ENCODE measurements at regions not wholly inside any gene's neighbourhood (a gene's known extent, or its start where the extent isn't known, plus 50 kb on each side); places are given as distances from the start of the nearest gene placed in this dataset.

GRCh38 chr1:78792756-78793155 is 143.1 kb downstream of the IFI44 start:
- H3K27ac ChIP-seq = no peak overlapping the region
- TF ChIP-seq, protein P1, sequence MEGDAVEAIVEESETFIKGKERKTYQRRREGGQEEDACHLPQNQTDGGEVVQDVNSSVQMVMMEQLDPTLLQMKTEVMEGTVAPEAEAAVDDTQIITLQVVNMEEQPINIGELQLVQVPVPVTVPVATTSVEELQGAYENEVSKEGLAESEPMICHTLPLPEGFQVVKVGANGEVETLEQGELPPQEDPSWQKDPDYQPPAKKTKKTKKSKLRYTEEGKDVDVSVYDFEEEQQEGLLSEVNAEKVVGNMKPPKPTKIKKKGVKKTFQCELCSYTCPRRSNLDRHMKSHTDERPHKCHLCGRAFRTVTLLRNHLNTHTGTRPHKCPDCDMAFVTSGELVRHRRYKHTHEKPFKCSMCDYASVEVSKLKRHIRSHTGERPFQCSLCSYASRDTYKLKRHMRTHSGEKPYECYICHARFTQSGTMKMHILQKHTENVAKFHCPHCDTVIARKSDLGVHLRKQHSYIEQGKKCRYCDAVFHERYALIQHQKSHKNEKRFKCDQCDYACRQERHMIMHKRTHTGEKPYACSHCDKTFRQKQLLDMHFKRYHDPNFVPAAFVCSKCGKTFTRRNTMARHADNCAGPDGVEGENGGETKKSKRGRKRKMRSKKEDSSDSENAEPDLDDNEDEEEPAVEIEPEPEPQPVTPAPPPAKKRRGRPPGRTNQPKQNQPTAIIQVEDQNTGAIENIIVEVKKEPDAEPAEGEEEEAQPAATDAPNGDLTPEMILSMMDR (IDR thresholded peaks at IDR 0.05; ENCODE audit: low read depth, low read length, missing control alignments) = no peak
- in situ Hi-C loops (cut with HindIII; ENCODE audit: low pct_ligation_motif_present, low sequenced_read_pairs) = no loop called here
- no peak for DNase-seq
- no peaks in the 10 kb centered on the region for H3K36me3 ChIP-seq (replicated peaks)
- no peaks in the 10 kb centered on the region for H3K27me3 ChIP-seq (replicated peaks)
- no peak overlapping the region for H3K4me3 ChIP-seq (ENCODE audit: low read depth, low read length)

DNA sequence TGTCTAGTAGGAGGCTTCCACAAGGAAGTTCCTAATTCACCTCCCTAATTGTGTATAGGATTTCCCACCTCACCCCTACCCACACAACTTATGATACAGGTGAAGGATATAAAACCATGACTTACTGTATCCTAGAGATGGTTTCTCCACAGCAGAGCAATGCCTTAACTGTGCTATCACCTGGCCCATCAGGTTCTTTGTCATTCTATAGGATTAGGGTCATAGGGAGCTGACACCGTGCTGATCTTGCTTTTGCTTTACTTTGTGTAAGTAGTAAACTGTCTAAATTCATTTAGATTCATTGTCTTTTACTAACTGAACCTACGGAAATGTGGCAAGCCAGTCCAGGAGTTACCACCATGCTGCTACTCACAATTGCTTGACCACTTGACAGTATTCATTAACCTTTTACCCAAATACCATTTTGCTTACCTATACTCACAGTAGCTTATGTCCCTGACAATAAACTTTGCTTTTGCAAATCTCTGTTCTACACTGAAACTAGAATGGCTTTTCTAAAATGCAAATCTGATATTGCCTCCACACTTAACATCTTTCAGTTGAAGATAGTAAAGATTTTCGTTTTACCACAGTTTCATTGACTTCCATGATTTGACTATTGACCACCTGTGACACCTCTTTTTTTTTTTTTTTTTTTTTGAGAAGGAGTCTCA is 147.6 kb downstream of the IFI44 start:
- TF ChIP-seq, protein P1 (IDR thresholded peaks at IDR 0.05; ENCODE audit: low read depth, low read length, missing control alignments) = no peak
- Histone ChIP-seq H3K36me3 (replicated peaks) (no peaks in the 10 kb centered on the region), H3K4me3 (ENCODE audit: low read depth, low read length) (no peak overlapping the region), H3K27me3 (replicated peaks) (no peaks in the 10 kb centered on the region), H3K27ac (no peak overlapping the region)
- in situ Hi-C loops (cut with HindIII; ENCODE audit: low pct_ligation_motif_present, low sequenced_read_pairs) = no loop called here
- no peak for DNase-seq

GRCh38 chr1:78799926-78800325 is 150.3 kb downstream of the IFI44 start:
- TF ChIP-seq, protein P1 (IDR thresholded peaks at IDR 0.05; ENCODE audit: low read depth, low read length, missing control alignments) = no peak
- Histone ChIP-seq H3K4me3 (ENCODE audit: low read depth, low read length) (no peak overlapping the region), H3K27me3 (replicated peaks) (no peaks in the 10 kb centered on the region), H3K27ac (no peak overlapping the region), H3K36me3 (replicated peaks) (no peaks in the 10 kb centered on the region)
- no peak for DNase-seq
- in situ Hi-C loops (cut with HindIII; ENCODE audit: low pct_ligation_motif_present, low sequenced_read_pairs) = no loop called here

DNA sequence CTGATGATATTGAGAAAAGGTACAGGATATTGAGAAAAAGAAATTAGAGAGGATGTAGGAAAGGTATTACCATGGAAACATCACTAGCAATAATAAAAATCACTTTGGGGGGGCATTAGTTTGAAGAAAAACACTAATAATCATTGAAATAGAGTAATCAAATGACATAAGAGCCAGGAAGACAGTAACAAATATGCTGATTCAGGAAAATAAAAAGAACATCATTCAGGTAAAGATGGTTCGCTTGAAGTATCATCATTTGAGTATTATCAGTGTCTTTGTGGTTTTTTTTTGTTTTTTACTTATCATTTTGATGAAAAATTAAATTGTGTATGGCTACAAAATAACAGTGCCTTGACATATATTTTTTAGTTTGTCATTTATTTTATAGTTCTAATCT is 164.5 kb downstream of the IFI44 start:
- in situ Hi-C loops (cut with HindIII; ENCODE audit: low pct_ligation_motif_present, low sequenced_read_pairs) = no loop called here
- TF ChIP-seq, protein P1 (IDR thresholded peaks at IDR 0.05; ENCODE audit: low read depth, low read length, missing control alignments) = no peak
- H3K36me3 ChIP-seq (replicated peaks) = no peaks in the 10 kb centered on the region
- no peak for DNase-seq
- H3K4me3 ChIP-seq (ENCODE audit: low read depth, low read length) = no peak overlapping the region
- H3K27me3 ChIP-seq (replicated peaks) = no peaks in the 10 kb centered on the region
- H3K27ac ChIP-seq = no peak overlapping the region

- Histone ChIP-seq H3K27me3 (replicated peaks) (no peaks in the 10 kb centered on the region), H3K27ac (no peak overlapping the region), H3K36me3 (replicated peaks) (no peaks in the 10 kb centered on the region), H3K4me3 (ENCODE audit: low read depth, low read length) (no peak overlapping the region)
- no peak for DNase-seq
- TF ChIP-seq, protein P1 (IDR thresholded peaks at IDR 0.05; ENCODE audit: low read depth, low read length, missing control alignments) = no peak
- in situ Hi-C loops (cut with HindIII; ENCODE audit: low pct_ligation_motif_present, low sequenced_read_pairs) = loop anchor here (25.0 kb wide), 1 partner anchor 362 kb away; no protein-coding TSS in a partner anchor
Observed at GRCh38 chr1:78825561-78825960, 175.9 kb downstream of the IFI44 start.

GRCh38 chr1:78829644-78830043 is 176.9 kb downstream of the ADGRL4 start:
- H3K4me3 ChIP-seq (ENCODE audit: low read depth, low read length) = no peak overlapping the region
- in situ Hi-C loops (cut with HindIII; ENCODE audit: low pct_ligation_motif_present, low sequenced_read_pairs) = loop anchor here (25.0 kb wide), 1 partner anchor 358 kb away; no protein-coding TSS in a partner anchor

More at GRCh38 chr1:78829644-78830043, 176.9 kb downstream of the ADGRL4 start:
- H3K36me3 ChIP-seq (replicated peaks) = no peaks in the 10 kb centered on the region
- H3K27me3 ChIP-seq (replicated peaks) = no peaks in the 10 kb centered on the region
- H3K27ac ChIP-seq = no peak overlapping the region
- TF ChIP-seq, protein P1 (IDR thresholded peaks at IDR 0.05; ENCODE audit: low read depth, low read length, missing control alignments) = no peak
- no peak for DNase-seq
